Pancreas (tissue), 10 donors: ENCODE measurements at regions not wholly inside any gene's neighbourhood (a gene's known extent, or its start where the extent isn't known, plus 50 kb on each side); places are given as distances from the start of the nearest gene placed in this dataset.

ENCODE experiments used
- ATAC-seq, 4 donors: fragments of 200-7000 bp; cut with Tn5 transposase; one replicate each; pipeline versions ENCODE4 v1.8.0 to v1.9.1; 2020; ENCODE audit warnings: mild to moderate bottlenecking in 4 of 4, moderate library complexity in 4 of 4
- DNase-seq, 6 donors: peaks; one replicate each; pipeline ENCODE4 v3.0.0-alpha.2; 2020
- FAIRE-seq: peaks from 2 replicates; lab custom pipeline; 2012; peaks lifted over from hg19 to GRCh38; lab: Jason Lieb, UNC
- H3K27ac ChIP-seq, 4 donors: fragments of 200-600 bp; sonication (generic); 1 replicate in 3 of 4; 2 replicates in 1 of 4; pipeline versions ENCODE4 v1.5.0 to v1.8.0; 2020
- H3K27me3 ChIP-seq, 4 donors: fragments of 200-600 bp; one replicate each; pipeline ENCODE4 v1.8.0; 2021
- H3K36me3 ChIP-seq, 3 donors: fragments of 200-600 bp; sonication (generic) in 1 of 3; one replicate each; pipeline versions ENCODE4 v1.5.0 to v1.8.0; 2020 to 2021
- H3K4me1 ChIP-seq, 3 donors: fragments of 200-600 bp; one replicate each; pipeline ENCODE4 v1.8.0; 2021
- H3K4me3 ChIP-seq, 4 donors: fragments of 200-600 bp; sonication (generic) in 2 of 4; one replicate each; pipeline versions ENCODE4 v1.5.0 to v1.8.0; 2020 to 2021
- H3K9me3 ChIP-seq, 4 donors: fragments of 200-600 bp; one replicate each; pipeline ENCODE4 v1.8.0; 2021
- CTCF ChIP-seq, 4 donors: fragments of 200-600 bp; sonication (generic) in 3 of 4; IDR thresholded peaks; one replicate each; pipeline versions ENCODE4 v1.5.0 to v1.8.0; 2021; ENCODE audit warnings: antibody characterized with exemption in 4 of 4
- WGBS, 2 donors: extraction: QIAGEN DNeasy Blood & Tissue Kit; methylation state at CpG; one replicate each; pipeline ENCODE4 v1.1.7; 2013; 5-methylcytosine and 5-hydroxymethylcytosine counted together
- intact Hi-C, 3 donors: fragments of 100-400 bp; cut with DNase I; formaldehyde crosslinking; loops; one replicate each; pipeline versions ENCODE4 v1.11.1 to v1.14.2; 2022
- donor health status: healthy with polysubstance abuse.
- donor health status: DM: no; HTN: no; CAD: no; lungs with moderate emphysema.
- donor health status: DM: no; HTN: no; CAD: no.
- donor health status: control.
- donor health status: control.
- donor health status: Bipolar disorder and iron deficiency.
- donor health status: DM: yes; HTN: yes; CAD: no.
- donor health status: DM: no; HTN: no; CAD: no.
- donor health status: DM: no; HTN: no; CAD: no.
- donor health status: DM: yes; HTN: yes; CAD: no.

GRCh38 chr20:61056627-61057442 is 195.2 kb upstream of the CDH4 start:
- ATAC-seq (no peak), FAIRE-seq (no peak), DNase-seq (peak in 1 of 6 donors; percentile 8)
- H3K4me1 ChIP-seq = no peaks in the 10 kb centered on the region
- no peaks in the 10 kb centered on the region for H3K36me3 ChIP-seq
- WGBS, 2 donors = 65 to 74% methylated on average over 16 of the region's 16 CpGs
- H3K27ac ChIP-seq = no peak overlapping the region
- H3K4me3 ChIP-seq = no peak overlapping the region
- no peaks in the 10 kb centered on the region for H3K9me3 ChIP-seq
- TF ChIP-seq CTCF (IDR thresholded peaks at IDR 0.05) = no peak
- H3K27me3 ChIP-seq = no peaks in the 10 kb centered on the region
- intact Hi-C loops = no loop called here

DNA sequence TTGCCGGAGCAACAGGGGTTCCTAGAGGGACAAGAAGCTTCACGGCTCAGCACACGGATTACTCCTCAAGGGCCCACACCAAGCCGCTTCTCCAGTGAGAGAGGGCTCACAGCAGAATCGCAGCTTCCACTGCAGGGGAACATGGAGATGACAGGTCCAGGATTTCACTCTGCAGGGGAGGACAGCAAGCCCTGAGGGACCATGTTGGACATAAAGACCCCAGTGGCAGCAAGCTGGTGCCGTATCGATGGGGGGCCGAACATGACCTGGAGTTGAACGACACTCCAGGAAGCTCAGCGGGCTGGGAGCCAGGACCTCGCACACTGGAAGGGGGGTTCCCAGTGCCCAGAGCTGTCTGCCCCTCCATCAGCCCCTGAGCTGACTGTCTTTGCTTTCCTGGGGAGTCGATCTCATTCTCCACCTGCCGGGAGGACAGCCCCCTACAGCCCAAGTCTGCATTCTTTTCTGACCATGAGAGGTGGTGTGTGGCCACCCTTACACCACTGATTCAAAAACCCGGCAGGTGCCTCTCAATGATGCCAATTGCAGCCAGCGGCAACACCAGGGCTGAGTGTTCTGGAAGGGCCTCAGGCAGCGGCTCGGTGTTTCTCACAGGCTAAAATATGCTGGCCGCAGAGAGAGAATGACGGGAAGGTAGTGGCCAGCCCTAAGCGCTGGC is 194.5 kb upstream of the CDH4 start:
- H3K4me1 ChIP-seq = no peaks in the 10 kb centered on the region
- H3K27me3 ChIP-seq = no peaks in the 10 kb centered on the region
- H3K9me3 ChIP-seq = no peaks in the 10 kb centered on the region
- H3K27ac ChIP-seq = no peak overlapping the region
- 63 to 74% methylated on average over 18 to 20 of the region's 20 CpGs for WGBS, 2 donors
- intact Hi-C loops = no loop called here
- no peak for FAIRE-seq
- DNase-seq = peak in 1 of 6 donors; percentile 4
- no peaks in the 10 kb centered on the region for H3K36me3 ChIP-seq
- no peak overlapping the region for H3K4me3 ChIP-seq
- ATAC-seq = no peak
- TF ChIP-seq CTCF (IDR thresholded peaks at IDR 0.05) = no peak

GRCh38 chr20:61061981-61062380 is 190.1 kb upstream of the CDH4 start:
- no peak overlapping the region for H3K27ac ChIP-seq
- H3K9me3 ChIP-seq = no peaks in the 10 kb centered on the region
- H3K4me1 ChIP-seq = no peaks in the 10 kb centered on the region
- H3K4me3 ChIP-seq = no peak overlapping the region
- no peak for ATAC-seq
- H3K36me3 ChIP-seq = no peaks in the 10 kb centered on the region
- no peak for TF ChIP-seq CTCF (IDR thresholded peaks at IDR 0.05)
- 44 to 47% methylated on average over 6 of the region's 6 CpGs for WGBS, 2 donors
- no peak for FAIRE-seq
- no peak for DNase-seq
- no peaks in the 10 kb centered on the region for H3K27me3 ChIP-seq
- intact Hi-C loops = no loop called here

DNA sequence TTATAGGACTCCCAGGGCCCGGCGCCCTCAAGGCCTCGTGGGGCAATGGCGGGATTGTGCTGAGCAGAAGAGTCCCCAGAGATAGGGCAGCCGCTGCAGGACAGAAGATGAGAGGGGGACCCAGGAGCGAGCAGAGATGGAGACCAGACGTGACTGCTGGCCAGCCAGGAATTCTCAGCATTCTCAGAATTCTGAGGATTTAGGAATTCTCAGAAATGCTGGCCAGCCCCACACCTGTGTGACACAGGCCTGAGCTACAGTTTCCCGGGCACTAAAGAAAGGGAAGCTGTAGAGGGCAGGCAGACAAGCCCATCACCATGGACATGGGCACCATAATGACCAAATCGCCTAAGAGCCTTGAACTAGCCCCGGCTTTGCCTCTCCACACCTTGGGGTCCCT is 186.2 kb upstream of the CDH4 start:
- Histone ChIP-seq H3K9me3 (no peaks in the 10 kb centered on the region), H3K27ac (no peak overlapping the region), H3K4me1 (no peaks in the 10 kb centered on the region), H3K4me3 (no peak overlapping the region), H3K36me3 (no peaks in the 10 kb centered on the region), H3K27me3 (no peaks in the 10 kb centered on the region)
- ATAC-seq = no peak
- intact Hi-C loops = no loop called here
- no peak for FAIRE-seq
- TF ChIP-seq CTCF (IDR thresholded peaks at IDR 0.05) = no peak
- no peak for DNase-seq
- WGBS, 2 donors = 56 to 71% methylated on average over 10 of the region's 10 CpGs

GRCh38 chr20:61066526-61066925 is 185.5 kb upstream of the CDH4 start:
- no peak for DNase-seq
- Histone ChIP-seq H3K36me3 (no peaks in the 10 kb centered on the region), H3K4me3 (no peak overlapping the region), H3K27me3 (no peaks in the 10 kb centered on the region), H3K4me1 (no peaks in the 10 kb centered on the region), H3K27ac (no peak overlapping the region), H3K9me3 (no peaks in the 10 kb centered on the region)
- WGBS, 2 donors = 65 to 77% methylated on average over 13 of the region's 13 CpGs
- ATAC-seq = no peak
- intact Hi-C loops = no loop called here
- no peak for TF ChIP-seq CTCF (IDR thresholded peaks at IDR 0.05)
- no peak for FAIRE-seq
